ENCODE measurements at regions not wholly inside any gene's neighbourhood (a gene's known extent, or its start where the extent isn't known, plus 50 kb on each side); places are given as distances from the start of the nearest gene placed in this dataset.
"Not testable (repeated sequence)": the region's sequence is repeated elsewhere in the genome, so short reads cannot be mapped to it uniquely, and the experiment has no call there.

GRCh38 chr2:192901446-192901845, 706.7 kb upstream of the TMEFF2 start:
- Histone ChIP-seq H3K27me3 (ENCODE audit: control insufficient read depth, insufficient read depth, low read length) (no peaks in the 10 kb centered on the region), H3K27ac (ENCODE audit: low read length) (no peak overlapping the region), H3K36me3 (ENCODE audit: control insufficient read depth, low read depth, low read length) (no peaks in the 10 kb centered on the region), H3K9ac (ENCODE audit: low read length) (no peak overlapping the region), H3K4me1 (ENCODE audit: control insufficient read depth, low read depth, low read length) (no peaks in the 10 kb centered on the region), H3K9me3 (ENCODE audit: control insufficient read depth, low read depth, low read length) (no peaks in the 10 kb centered on the region), H3K4me3 (ENCODE audit: low read length) (no peak overlapping the region)

- Histone ChIP-seq H3K36me3 (ENCODE audit: control insufficient read depth, low read depth, low read length) (no peaks in the 10 kb centered on the region), H3K27me3 (ENCODE audit: control insufficient read depth, insufficient read depth, low read length) (no peaks in the 10 kb centered on the region), H3K27ac (ENCODE audit: low read length) (no peak overlapping the region), H3K9me3 (ENCODE audit: control insufficient read depth, low read depth, low read length) (no peaks in the 10 kb centered on the region), H3K4me1 (ENCODE audit: control insufficient read depth, low read depth, low read length) (no peaks in the 10 kb centered on the region), H3K9ac (ENCODE audit: low read length) (no peak overlapping the region), H3K4me3 (ENCODE audit: low read length) (no peak overlapping the region)
These were observed 704.7 kb upstream of the TMEFF2 start for GRCh38 chr2:192899466-192899865.

DNA sequence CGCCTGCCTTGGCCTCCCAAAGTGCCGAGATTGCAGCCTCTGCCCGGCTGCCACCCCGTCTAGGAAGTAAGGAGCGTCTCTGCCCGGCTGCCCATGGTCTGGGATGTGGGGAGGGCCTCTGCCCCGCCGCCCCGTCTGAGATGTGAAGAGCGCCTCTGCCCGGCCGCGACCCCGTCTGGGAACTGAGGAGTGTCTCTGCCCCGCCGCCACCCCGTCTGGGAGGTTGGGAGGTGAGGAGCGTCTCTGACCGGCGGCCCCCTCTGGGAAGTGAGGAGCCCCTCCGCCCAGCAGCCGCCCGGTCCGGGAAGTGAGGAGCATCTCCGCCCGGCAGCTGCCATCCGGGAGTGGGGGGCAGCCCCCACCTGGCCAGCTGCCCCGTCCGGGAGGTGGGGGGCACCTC, 699.2 kb upstream of the TMEFF2 start:
- not testable (repeated sequence) for H3K27ac ChIP-seq (ENCODE audit: low read length); H3K27me3 ChIP-seq (ENCODE audit: control insufficient read depth, insufficient read depth, low read length); H3K4me1 ChIP-seq (ENCODE audit: control insufficient read depth, low read depth, low read length); H3K36me3 ChIP-seq (ENCODE audit: control insufficient read depth, low read depth, low read length); H3K9me3 ChIP-seq (ENCODE audit: control insufficient read depth, low read depth, low read length); H3K9ac ChIP-seq (ENCODE audit: low read length); H3K4me3 ChIP-seq (ENCODE audit: low read length)

DNA sequence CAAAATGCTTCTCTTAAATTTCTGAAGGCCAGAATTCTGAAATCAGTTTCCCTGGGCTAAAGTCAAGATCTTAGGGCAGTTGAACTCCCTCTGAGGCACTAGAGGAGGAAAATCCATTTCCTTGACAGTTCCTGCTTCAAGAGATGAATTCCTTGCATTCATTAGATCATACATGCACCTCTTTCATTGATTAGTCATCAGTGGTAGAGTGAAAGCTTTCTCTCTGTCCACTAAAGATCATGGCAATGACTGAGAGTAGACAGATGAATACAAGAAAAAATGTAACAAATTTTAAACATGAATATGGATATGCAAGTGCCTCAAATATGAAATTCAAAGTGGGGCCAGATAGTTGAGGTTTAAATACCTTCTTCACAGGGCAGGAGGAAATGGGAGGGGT, 693.4 kb upstream of the TMEFF2 start:
- no peaks in the 10 kb centered on the region for H3K36me3 ChIP-seq (ENCODE audit: control insufficient read depth, low read depth, low read length)
- H3K9me3 ChIP-seq (ENCODE audit: control insufficient read depth, low read depth, low read length): no peaks in the 10 kb centered on the region
- no peaks in the 10 kb centered on the region for H3K27me3 ChIP-seq (ENCODE audit: control insufficient read depth, insufficient read depth, low read length)
- H3K4me3 ChIP-seq (ENCODE audit: low read length): no peak overlapping the region
- no peak overlapping the region for H3K9ac ChIP-seq (ENCODE audit: low read length)
- peaks cover 2% of the 10 kb centered on the region for H3K4me1 ChIP-seq (ENCODE audit: control insufficient read depth, low read depth, low read length)
- H3K27ac ChIP-seq (ENCODE audit: low read length): no peak overlapping the region

DNA sequence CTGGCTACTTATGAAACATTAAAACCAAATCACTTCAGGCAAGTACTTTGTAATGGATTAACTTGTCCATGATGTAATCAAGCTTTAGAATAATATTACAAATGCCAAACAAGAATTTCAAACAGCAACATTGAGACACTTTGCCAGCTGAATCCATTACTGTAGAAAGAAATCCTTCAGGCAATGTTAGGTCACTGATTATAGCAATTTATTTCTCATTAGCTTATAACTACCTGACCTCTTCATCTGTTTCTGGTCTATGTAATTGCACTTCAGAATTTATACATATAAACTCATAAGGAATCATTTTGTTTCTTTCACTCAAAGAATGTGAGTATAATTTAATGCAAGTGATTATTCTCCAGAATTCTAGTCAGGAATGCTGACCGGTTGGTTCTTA, 692.6 kb upstream of the TMEFF2 start:
- H3K27ac ChIP-seq (ENCODE audit: low read length): no peak overlapping the region
- no peak overlapping the region for H3K9ac ChIP-seq (ENCODE audit: low read length)
- no peaks in the 10 kb centered on the region for H3K27me3 ChIP-seq (ENCODE audit: control insufficient read depth, insufficient read depth, low read length)
- H3K9me3 ChIP-seq (ENCODE audit: control insufficient read depth, low read depth, low read length): no peaks in the 10 kb centered on the region
- H3K4me1 ChIP-seq (ENCODE audit: control insufficient read depth, low read depth, low read length): peaks cover 2% of the 10 kb centered on the region
- H3K36me3 ChIP-seq (ENCODE audit: control insufficient read depth, low read depth, low read length): no peaks in the 10 kb centered on the region
- no peak overlapping the region for H3K4me3 ChIP-seq (ENCODE audit: low read length)

DNA sequence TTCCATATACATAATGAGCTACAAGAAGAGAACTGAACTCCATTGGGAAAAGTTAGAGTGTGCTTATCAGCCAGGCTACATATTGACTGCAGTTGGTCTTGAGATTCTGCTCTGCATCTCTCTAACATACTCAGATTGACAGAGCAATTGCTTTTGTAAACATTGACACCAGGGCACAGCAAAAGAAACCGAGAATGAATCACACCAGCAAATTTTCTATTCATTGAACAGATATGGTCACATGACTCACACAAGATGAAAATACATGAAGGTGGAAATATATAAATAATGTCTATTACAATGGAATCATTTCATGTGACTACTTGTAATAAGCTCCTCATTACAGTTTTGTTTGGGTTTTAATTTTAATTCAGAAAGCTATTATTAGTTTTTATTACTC, 691.9 kb upstream of the TMEFF2 start:
- Histone ChIP-seq H3K36me3 (ENCODE audit: control insufficient read depth, low read depth, low read length) (no peaks in the 10 kb centered on the region), H3K27me3 (ENCODE audit: control insufficient read depth, insufficient read depth, low read length) (no peaks in the 10 kb centered on the region), H3K9ac (ENCODE audit: low read length) (no peak overlapping the region), H3K9me3 (ENCODE audit: control insufficient read depth, low read depth, low read length) (no peaks in the 10 kb centered on the region), H3K27ac (ENCODE audit: low read length) (no peak overlapping the region), H3K4me3 (ENCODE audit: low read length) (no peak overlapping the region), H3K4me1 (ENCODE audit: control insufficient read depth, low read depth, low read length) (peaks cover 2% of the 10 kb centered on the region)

DNA sequence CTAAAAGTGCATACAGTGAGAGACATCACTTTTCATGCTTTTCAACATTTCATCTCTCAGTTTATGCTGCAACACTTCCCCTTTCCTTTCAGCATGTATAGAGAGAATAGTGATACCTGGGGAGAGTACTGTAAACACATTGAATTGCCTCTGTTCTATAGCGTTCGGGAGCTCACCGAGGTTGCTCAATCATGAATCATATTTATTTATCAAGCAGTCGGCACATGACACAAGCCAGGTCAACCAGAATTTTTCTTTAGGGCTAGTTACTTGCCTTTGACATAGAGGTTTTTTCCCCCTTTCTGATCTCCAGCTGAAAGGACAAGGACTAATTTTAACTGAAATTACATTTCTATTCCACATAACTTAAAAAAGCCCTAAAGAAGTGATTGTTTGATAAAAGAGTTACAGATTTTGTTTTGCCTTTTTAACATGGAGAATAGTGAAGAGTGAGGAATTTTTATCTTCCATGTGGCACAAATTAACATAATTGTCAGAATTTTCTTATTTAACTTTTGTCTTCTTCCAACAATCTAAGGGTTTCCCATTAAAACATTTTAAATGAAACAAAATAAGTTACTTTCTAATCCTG, 690.9 kb upstream of the TMEFF2 start:
- Histone ChIP-seq H3K27me3 (ENCODE audit: control insufficient read depth, insufficient read depth, low read length) (no peaks in the 10 kb centered on the region), H3K4me3 (ENCODE audit: low read length) (no peak overlapping the region), H3K9me3 (ENCODE audit: control insufficient read depth, low read depth, low read length) (no peaks in the 10 kb centered on the region)

DNA sequence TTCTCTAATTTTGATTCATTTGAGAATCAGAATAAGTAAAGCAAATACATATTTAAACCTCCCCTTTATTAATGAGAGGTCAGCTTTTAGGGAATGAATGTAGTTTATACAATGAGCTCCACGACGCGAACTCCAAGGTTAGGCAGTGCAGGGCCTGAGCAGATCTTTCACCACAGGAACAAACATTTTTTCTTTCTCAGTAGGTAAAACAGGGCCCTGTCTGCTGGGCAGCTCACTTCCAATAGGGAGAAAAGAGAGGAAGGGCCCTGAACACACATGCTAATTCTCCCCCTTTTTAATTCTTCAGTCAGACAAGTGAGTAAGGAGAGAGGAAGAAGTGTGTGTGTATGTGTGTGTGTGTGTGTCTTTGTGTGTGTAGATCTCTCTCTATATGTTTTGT, 682.4 kb upstream of the TMEFF2 start:
- no peak overlapping the region for H3K27ac ChIP-seq (ENCODE audit: low read length)
- H3K4me3 ChIP-seq (ENCODE audit: low read length): no peak overlapping the region
- H3K36me3 ChIP-seq (ENCODE audit: control insufficient read depth, low read depth, low read length): no peaks in the 10 kb centered on the region
- H3K27me3 ChIP-seq (ENCODE audit: control insufficient read depth, insufficient read depth, low read length): no peaks in the 10 kb centered on the region
- no peak overlapping the region for H3K9ac ChIP-seq (ENCODE audit: low read length)
- H3K4me1 ChIP-seq (ENCODE audit: control insufficient read depth, low read depth, low read length): no peaks in the 10 kb centered on the region
- H3K9me3 ChIP-seq (ENCODE audit: control insufficient read depth, low read depth, low read length): no peaks in the 10 kb centered on the region

More for the DNA sequence above, 690.9 kb upstream of the TMEFF2 start:
- Histone ChIP-seq H3K9ac (ENCODE audit: low read length) (no peak overlapping the region), H3K36me3 (ENCODE audit: control insufficient read depth, low read depth, low read length) (no peaks in the 10 kb centered on the region), H3K27ac (ENCODE audit: low read length) (no peak overlapping the region), H3K4me1 (ENCODE audit: control insufficient read depth, low read depth, low read length) (peaks cover 2% of the 10 kb centered on the region)

GRCh38 chr2:192876698-192877097, 682.0 kb upstream of the TMEFF2 start:
- Histone ChIP-seq H3K27ac (ENCODE audit: low read length) (no peak overlapping the region), H3K4me1 (ENCODE audit: control insufficient read depth, low read depth, low read length) (no peaks in the 10 kb centered on the region), H3K9me3 (ENCODE audit: control insufficient read depth, low read depth, low read length) (no peaks in the 10 kb centered on the region), H3K27me3 (ENCODE audit: control insufficient read depth, insufficient read depth, low read length) (no peaks in the 10 kb centered on the region), H3K36me3 (ENCODE audit: control insufficient read depth, low read depth, low read length) (no peaks in the 10 kb centered on the region), H3K9ac (ENCODE audit: low read length) (no peak overlapping the region), H3K4me3 (ENCODE audit: low read length) (no peak overlapping the region)

GRCh38 chr2:192854706-192855105, 660.0 kb upstream of the TMEFF2 start:
- H3K4me1 ChIP-seq (ENCODE audit: control insufficient read depth, low read depth, low read length): no peaks in the 10 kb centered on the region
- H3K9me3 ChIP-seq (ENCODE audit: control insufficient read depth, low read depth, low read length): no peaks in the 10 kb centered on the region
- no peaks in the 10 kb centered on the region for H3K36me3 ChIP-seq (ENCODE audit: control insufficient read depth, low read depth, low read length)
- no peak overlapping the region for H3K9ac ChIP-seq (ENCODE audit: low read length)
- H3K27ac ChIP-seq (ENCODE audit: low read length): no peak overlapping the region
- H3K27me3 ChIP-seq (ENCODE audit: control insufficient read depth, insufficient read depth, low read length): no peaks in the 10 kb centered on the region
- no peak overlapping the region for H3K4me3 ChIP-seq (ENCODE audit: low read length)

DNA sequence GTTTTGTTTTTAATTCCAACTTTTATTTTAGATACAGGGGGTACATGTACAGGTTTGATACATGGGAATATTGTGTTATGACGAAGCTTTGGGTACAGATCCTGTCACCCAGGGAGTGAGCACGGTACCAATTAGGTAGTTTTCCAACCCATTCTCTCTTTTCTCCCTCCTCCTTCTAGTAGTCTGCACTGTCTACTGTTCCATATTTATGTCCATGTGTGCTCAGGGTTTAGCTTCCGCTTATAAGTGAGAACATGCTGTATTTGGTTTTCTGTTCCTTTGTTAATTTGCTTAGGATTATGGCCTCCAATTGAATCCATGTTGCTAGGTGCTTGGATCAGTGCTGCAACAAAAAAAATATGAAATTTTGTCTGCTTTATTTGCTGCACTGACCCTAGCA, 659.3 kb upstream of the TMEFF2 start:
- no peak overlapping the region for H3K4me3 ChIP-seq (ENCODE audit: low read length)
- H3K4me1 ChIP-seq (ENCODE audit: control insufficient read depth, low read depth, low read length): no peaks in the 10 kb centered on the region
- H3K27me3 ChIP-seq (ENCODE audit: control insufficient read depth, insufficient read depth, low read length): no peaks in the 10 kb centered on the region
- no peak overlapping the region for H3K9ac ChIP-seq (ENCODE audit: low read length)
- no peaks in the 10 kb centered on the region for H3K9me3 ChIP-seq (ENCODE audit: control insufficient read depth, low read depth, low read length)
- no peak overlapping the region for H3K27ac ChIP-seq (ENCODE audit: low read length)
- H3K36me3 ChIP-seq (ENCODE audit: control insufficient read depth, low read depth, low read length): no peaks in the 10 kb centered on the region

- Histone ChIP-seq H3K9me3 (ENCODE audit: control insufficient read depth, low read depth, low read length) (no peaks in the 10 kb centered on the region), H3K9ac (ENCODE audit: low read length) (no peak overlapping the region), H3K27me3 (ENCODE audit: control insufficient read depth, insufficient read depth, low read length) (no peaks in the 10 kb centered on the region), H3K4me1 (ENCODE audit: control insufficient read depth, low read depth, low read length) (no peaks in the 10 kb centered on the region), H3K36me3 (ENCODE audit: control insufficient read depth, low read depth, low read length) (no peaks in the 10 kb centered on the region), H3K27ac (ENCODE audit: low read length) (no peak overlapping the region), H3K4me3 (ENCODE audit: low read length) (no peak overlapping the region)
These were observed 634.2 kb upstream of the TMEFF2 start for GRCh38 chr2:192828947-192829346.
